A549 (cell line): ENCODE measurements at regions not wholly inside any gene's neighbourhood (a gene's known extent, or its start where the extent isn't known, plus 50 kb on each side); places are given as distances from the start of the nearest gene placed in this dataset.

Experiments
- ATAC-seq, 2 experiments: fragments of 200-7000 bp in 1 of 2; fragments of >200 bp in 1 of 2; cut with Nextera tagmentation in 1 of 2; cut with Tn5 transposase in 1 of 2; 3 replicates each; pipeline versions ENCODE4 v1.8.0 to v1.9.1; 2018 to 2020; ENCODE audit warnings: mild to moderate bottlenecking in 1 of 2, moderate library complexity in 1 of 2
- CTCF ChIA-PET: fragments of 300-600 bp; sonication (Branson Sonifier 250); formaldehyde crosslinking; extraction: SDS; loops from one replicate; lab custom pipeline; 2021; ENCODE audit warnings: antibody characterized with exemption, inconsistent platforms; lab: Yijun Ruan, JAX
- POLR2A ChIA-PET: fragments of 350-600 bp; formaldehyde crosslinking; extraction: SDS; loops from one replicate; lab custom pipeline; 2021; ENCODE audit warnings: antibody characterized with exemption, inconsistent platforms; lab: Yijun Ruan, JAX
- DNase-seq, 2 experiments: peaks; one replicate each; pipeline versions ENCODE4 v3.0.0 to v3.0.0-alpha.2; 2011 to 2016; ENCODE audit warnings: low read depth in 1 of 2, low spot score in 1 of 2
- FAIRE-seq: peaks from 2 replicates; lab custom pipeline; 2011; peaks lifted over from hg19 to GRCh38; lab: Jason Lieb, UNC
- H3K27ac ChIP-seq, 2 experiments: fragments of >200 bp; sonication (Bioruptor Twin); formaldehyde crosslinking; 3 replicates each; pipeline ENCODE4 v1.5.1; 2016 to 2017
- H3K4me1 ChIP-seq: fragments of >200 bp; sonication (Bioruptor Twin); formaldehyde crosslinking; 3 replicates; pipeline ENCODE4 v1.6.1; 2016
- H3K4me2 ChIP-seq: fragments of >200 bp; sonication (Bioruptor Twin); formaldehyde crosslinking; 3 replicates; pipeline ENCODE4 v1.6.1; 2016
- H3K4me3 ChIP-seq: fragments of >200 bp; sonication (Bioruptor Twin); formaldehyde crosslinking; 3 replicates; pipeline ENCODE4 v1.5.1; 2016
- H3K9me3 ChIP-seq: fragments of >200 bp; sonication (Bioruptor Twin); formaldehyde crosslinking; 3 replicates; pipeline ENCODE4 v1.6.1; 2016
- ATOH8 ChIP-seq: fragments of 250-450 bp; sonication (Bioruptor Pico); IDR thresholded peaks from 2 replicates; pipeline ENCODE4 v1.5.0; 2020; ENCODE audit warnings: low read depth, mild to moderate bottlenecking, moderate library complexity
- BCL3 ChIP-seq: fragments of >200 bp; sonication (Bioruptor Twin); formaldehyde crosslinking; IDR thresholded peaks from 3 replicates; pipeline ENCODE4 v1.6.1; 2016
- CBX8 ChIP-seq: fragments of 200-600 bp; sonication (generic); IDR thresholded peaks from 2 replicates; pipeline ENCODE4 v1.6.1; 2016
- CEBPB ChIP-seq, 2 experiments: fragments of >200 bp in 1 of 2; sonication (Bioruptor Twin) in 1 of 2; formaldehyde crosslinking in 1 of 2; IDR thresholded peaks; 2 replicates each; pipeline ENCODE4 v1.6.1; 2012 to 2016
- CTCF ChIP-seq: fragments of >200 bp; sonication (Bioruptor Twin); formaldehyde crosslinking; IDR thresholded peaks from 3 replicates; pipeline ENCODE4 v1.5.1; 2016
- E2F6 ChIP-seq: IDR thresholded peaks from 2 replicates; pipeline ENCODE4 v1.6.1; 2012; ENCODE audit warnings: low read depth, borderline replicate concordance
- ESRRA ChIP-seq: fragments of 150-350 bp; IDR thresholded peaks from 2 replicates; pipeline ENCODE4 v1.6.1; 2014; ENCODE audit warnings: mild to moderate bottlenecking, low read length, borderline replicate concordance
- FOSB ChIP-seq: fragments of 250-450 bp; sonication (Bioruptor Pico); IDR thresholded peaks from 2 replicates; pipeline ENCODE4 v1.5.0; 2020; ENCODE audit warnings: mild to moderate bottlenecking, moderate library complexity
- FOSL2 ChIP-seq, 2 experiments: fragments of 450-650 bp in 1 of 2; fragments of >200 bp in 1 of 2; sonication (Bioruptor Twin) in 1 of 2; formaldehyde crosslinking; IDR thresholded peaks; 2 replicates each; pipeline versions ENCODE4 v1.5.0 to v1.6.1; 2016 to 2020; ENCODE audit warnings: mild to moderate bottlenecking in 1 of 2, moderate library complexity in 1 of 2
- HDAC2 ChIP-seq: fragments of 200-600 bp; sonication (generic); IDR thresholded peaks from 2 replicates; pipeline ENCODE4 v1.6.1; 2016
- HES2 ChIP-seq: fragments of >200 bp; sonication (Bioruptor Twin); formaldehyde crosslinking; IDR thresholded peaks from 2 replicates; pipeline ENCODE4 v1.6.1; 2016
- HOXA7 ChIP-seq: fragments of 250-450 bp; sonication (Bioruptor Pico); IDR thresholded peaks from 2 replicates; pipeline ENCODE4 v1.5.0; 2020; ENCODE audit warnings: mild to moderate bottlenecking, moderate library complexity
- HOXB5 ChIP-seq: fragments of 250-450 bp; sonication (Bioruptor Pico); IDR thresholded peaks from 2 replicates; pipeline ENCODE4 v1.5.0; 2020; ENCODE audit warnings: mild to moderate bottlenecking, moderate library complexity
- JUNB ChIP-seq: fragments of >200 bp; sonication (Bioruptor Twin); formaldehyde crosslinking; IDR thresholded peaks from 2 replicates; pipeline ENCODE4 v1.6.1; 2016
- KDM1A ChIP-seq: fragments of 200-600 bp; sonication (generic); IDR thresholded peaks from 2 replicates; pipeline ENCODE4 v1.6.1; 2016; ENCODE audit warnings: low read depth, mild to moderate bottlenecking
- MAX ChIP-seq: IDR thresholded peaks from 2 replicates; pipeline ENCODE4 v1.6.1; 2012
- NFE2L2 ChIP-seq: fragments of 150-350 bp; conservative IDR thresholded peaks from 2 replicates; pipeline ENCODE4 v1.6.1; 2014; ENCODE audit warnings: low read length
- POLR2A ChIP-seq: IDR thresholded peaks from 2 replicates; pipeline ENCODE4 v1.6.1; 2012; ENCODE audit warnings: mild to moderate bottlenecking, low read length
- RAD21 ChIP-seq, 2 experiments: fragments of >200 bp in 1 of 2; sonication (Bioruptor Twin) in 1 of 2; formaldehyde crosslinking in 1 of 2; IDR thresholded peaks in 1 of 2; conservative IDR thresholded peaks in 1 of 2; 2 replicates in 1 of 2; 3 replicates in 1 of 2; pipeline ENCODE4 v1.6.1; 2012 to 2018; ENCODE audit warnings: inconsistent platforms in 1 of 2
- RFX5 ChIP-seq: fragments of 450-650 bp; IDR thresholded peaks from 2 replicates; pipeline ENCODE4 v1.7.1; 2014; ENCODE audit warnings: antibody characterized with exemption, mild to moderate bottlenecking, moderate library complexity
- RNF2 ChIP-seq: fragments of 200-600 bp; sonication (generic); IDR thresholded peaks from 2 replicates; pipeline ENCODE4 v1.6.1; 2016; ENCODE audit warnings: low read depth, mild to moderate bottlenecking, antibody characterized with exemption, moderate library complexity, borderline replicate concordance
- SMC3 ChIP-seq: fragments of >200 bp; sonication (Bioruptor Twin); formaldehyde crosslinking; IDR thresholded peaks from 3 replicates; pipeline ENCODE4 v1.6.1; 2018; ENCODE audit warnings: inconsistent platforms
- SREBF2 ChIP-seq: fragments of 450-650 bp; IDR thresholded peaks from 2 replicates; pipeline ENCODE4 v1.6.1; 2014; ENCODE audit warnings: mild to moderate bottlenecking, moderate library complexity
- TP53 ChIP-seq: fragments of 250-450 bp; sonication (Bioruptor Pico); IDR thresholded peaks from 2 replicates; pipeline ENCODE4 v1.5.0; 2021; ENCODE audit warnings: mild to moderate bottlenecking, moderate library complexity
- USF2 ChIP-seq: fragments of 450-650 bp; IDR thresholded peaks from 2 replicates; pipeline ENCODE4 v1.6.1; 2014; ENCODE audit warnings: antibody characterized with exemption
- ZNF302 ChIP-seq: fragments of 250-450 bp; sonication (Bioruptor Pico); IDR thresholded peaks from 2 replicates; pipeline ENCODE4 v1.9.0; 2021; ENCODE audit warnings: inconsistent platforms, mild to moderate bottlenecking, moderate library complexity
- WGBS: methylation state at CpG from one replicate; pipeline ENCODE4 v1.1.6; 2017; ENCODE audit errors: missing lambda C conversion rate; 5-methylcytosine and 5-hydroxymethylcytosine counted together

GRCh38 chr20:53826597-53827291 lies 233.1 kb upstream of the ZNF217 start:
- DNase-seq (peak; percentile 54 to 72), ATAC-seq (peak; percentile 33 to 60; a peak in 5 of 6 replicates), FAIRE-seq (no peak)
- peak overlapping the region; percentile 89 for H3K4me2 ChIP-seq
- TF ChIP-seq SMC3 (peak; percentile 30; the same call in 1 of the 3 replicates), CBX8 (no peak), NFE2L2 (no peak), POLR2A (no peak), JUNB (peak; percentile 62), SREBF2 (no peak), MAX (peak; percentile 67; the same call in 1 of the 2 replicates), FOSL2 (IDR thresholded peaks at IDR 0.05) (no peak), FOSL2 (CRISPR knock-in tag; IDR thresholded peaks at IDR 0.05) (peak; percentile 62), ESRRA (no peak), RFX5 (no peak), ATOH8 (CRISPR knock-in tag) (peak; percentile 38; the same call in 1 of the 2 replicates), RAD21 (conservative IDR thresholded peaks at IDR 0.05 in 1 of 2, IDR thresholded peaks at IDR 0.05 in 1 of 2) (0 out of 5 replicates have a peak, but pooled peaks of 1 of the 2 experiments have one; percentile 31), BCL3 (no peak), USF2 (peak; percentile 79), HOXB5 (CRISPR knock-in tag) (0 out of 2 replicates have a peak, but pooled peaks have one; percentile 25), HDAC2 (no peak), CTCF (no peak), HES2 (no peak), FOSB (CRISPR knock-in tag) (no peak), CEBPB (IDR thresholded peaks at IDR 0.05) (no peak), HOXA7 (CRISPR knock-in tag) (no peak), KDM1A (no peak)
- H3K9me3 ChIP-seq = no peaks in the 10 kb centered on the region
- H3K4me3 ChIP-seq = no peak overlapping the region
- WGBS = 16% methylated on average over 5 of the region's 5 CpGs
- peaks cover 61% of the 10 kb centered on the region for H3K4me1 ChIP-seq
- H3K27ac ChIP-seq = peak overlapping the region; percentile 93 to 97
- POLR2A ChIA-PET = interaction anchor here (0.7 to 3.0 kb wide), 5 partner anchors 53 to 232 kb away, joined by 3 to 27 read pairs (median 11); partner anchors contain the start of gene ZNF217
- CTCF ChIA-PET = interaction anchor here (0.8 to 1.8 kb wide), 9 partner anchors 22 to 279 kb away, joined by 3 to 5 read pairs (median 3); no protein-coding TSS in a partner anchor

- DNase-seq (no peak), FAIRE-seq (no peak), ATAC-seq (no peak)
- Histone ChIP-seq H3K4me2 (peak overlapping the region; percentile 89), H3K9me3 (no peaks in the 10 kb centered on the region), H3K4me3 (no peak overlapping the region), H3K4me1 (peaks cover 61% of the 10 kb centered on the region), H3K27ac (peak overlapping the region; percentile 93 to 97)
- ChIA-PET CTCF (interaction anchor here (1.0 to 1.1 kb wide), 3 partner anchors 77 to 279 kb away, joined by 3 read pairs; no protein-coding TSS in a partner anchor), POLR2A (no interaction called here)
- TF ChIP-seq ZNF302 (no peak), E2F6 (no peak), CBX8 (no peak), RNF2 (no peak), FOSL2 (IDR thresholded peaks at IDR 0.05) (no peak), FOSL2 (CRISPR knock-in tag; IDR thresholded peaks at IDR 0.05) (no peak), TP53 (CRISPR knock-in tag) (no peak), USF2 (peak; percentile 9; the same call in 1 of the 2 replicates), HDAC2 (no peak)
- WGBS = 76% methylated on average over 2 of the region's 2 CpGs
Observed at GRCh38 chr20:53826090-53826489, 232.5 kb upstream of the ZNF217 start.
